BJ (cell line): ENCODE measurements at regions not wholly inside any gene's neighbourhood (a gene's known extent, or its start where the extent isn't known, plus 50 kb on each side); places are given as distances from the start of the nearest gene placed in this dataset.

Experiments
- CTCF ChIA-PET: fragments of 350-600 bp; formaldehyde crosslinking; extraction: SDS; loops from one replicate; lab custom pipeline; 2021; ENCODE audit warnings: antibody characterized with exemption, inconsistent platforms; lab: Yijun Ruan, JAX
- POLR2A ChIA-PET: fragments of 300-600 bp; sonication (Branson Sonifier 250); formaldehyde crosslinking; extraction: SDS; loops from one replicate; lab custom pipeline; 2021; ENCODE audit warnings: antibody characterized with exemption; lab: Charles Lee
- DNase-seq: peaks from one replicate; pipeline ENCODE4 v3.0.0-alpha.2; 2011; ENCODE audit warnings: low read depth
- H3K27me3 ChIP-seq: 2 replicates; pipeline ENCODE4 v1.6.0; 2011; ENCODE audit warnings: low read length; ENCODE audit not compliant: control insufficient read depth, insufficient read depth
- H3K36me3 ChIP-seq: 2 replicates; pipeline ENCODE4 v1.5.1; 2011; ENCODE audit warnings: low read length; ENCODE audit not compliant: control insufficient read depth, insufficient read depth
- H3K4me3 ChIP-seq: 2 replicates; pipeline ENCODE4 v1.5.1; 2011; ENCODE audit warnings: low read depth, mild to moderate bottlenecking, control low read depth, low read length
- CTCF ChIP-seq: IDR thresholded peaks from 2 replicates; pipeline ENCODE4 v1.5.1; 2011; ENCODE audit warnings: low read depth, mild to moderate bottlenecking, control low read depth, inconsistent platforms, low read length, moderate library complexity; ENCODE audit not compliant: insufficient read depth

- no peaks in the 10 kb centered on the region for H3K27me3 ChIP-seq
- ChIA-PET CTCF (no interaction called here), POLR2A (no interaction called here)
- DNase-seq, result no peak
- H3K36me3 ChIP-seq, result no peaks in the 10 kb centered on the region
- no peak for TF ChIP-seq CTCF
- H3K4me3 ChIP-seq, result no peak overlapping the region
These were observed 812.0 kb downstream of the CDH18 start for GRCh38 chr5:19175776-19176570.

GRCh38 chr5:19179571-19179970, 808.4 kb downstream of the CDH18 start:
- Histone ChIP-seq H3K27me3 (no peaks in the 10 kb centered on the region), H3K36me3 (no peaks in the 10 kb centered on the region), H3K4me3 (no peak overlapping the region)
- TF ChIP-seq CTCF, result no peak
- ChIA-PET POLR2A (no interaction called here), CTCF (no interaction called here)
- DNase-seq, result no peak

- Histone ChIP-seq H3K36me3 (no peaks in the 10 kb centered on the region), H3K4me3 (no peak overlapping the region), H3K27me3 (no peaks in the 10 kb centered on the region)
- ChIA-PET POLR2A (no interaction called here), CTCF (no interaction called here)
- no peak for TF ChIP-seq CTCF
- no peak for DNase-seq
These were observed 798.8 kb downstream of the CDH18 start for GRCh38 chr5:19189176-19189575.

GRCh38 chr5:19193631-19194030, 794.4 kb downstream of the CDH18 start:
- TF ChIP-seq CTCF, result no peak
- Histone ChIP-seq H3K4me3 (no peak overlapping the region), H3K27me3 (no peaks in the 10 kb centered on the region), H3K36me3 (no peaks in the 10 kb centered on the region)
- ChIA-PET POLR2A (no interaction called here), CTCF (no interaction called here)
- DNase-seq, result no peak

GRCh38 chr5:19196631-19197030, 791.4 kb downstream of the CDH18 start:
- no peaks in the 10 kb centered on the region for H3K27me3 ChIP-seq
- no peaks in the 10 kb centered on the region for H3K36me3 ChIP-seq
- ChIA-PET CTCF (no interaction called here), POLR2A (no interaction called here)
- no peak overlapping the region for H3K4me3 ChIP-seq
- DNase-seq, result no peak
- TF ChIP-seq CTCF, result no peak
